Left forelimb (tissue), 1 donor: ENCODE measurements at regions not wholly inside any gene's neighbourhood (a gene's known extent, or its start where the extent isn't known, plus 50 kb on each side); places are given as distances from the start of the nearest gene placed in this dataset.

Source experiments
- DNase-seq: peaks from one replicate; pipeline ENCODE4 v3.0.0-alpha.2; 2018; ENCODE audit warnings: low spot score

GRCh38 chr2:139409212-139409611, 629.0 kb upstream of the NXPH2 start:
- DNase-seq, result no peak

- DNase-seq, result no peak
Observed at GRCh38 chr2:139403948-139404347, 623.8 kb upstream of the NXPH2 start.

- no peak for DNase-seq
Observed at GRCh38 chr2:139394801-139395200, 614.6 kb upstream of the NXPH2 start.

- no peak for DNase-seq
Observed at GRCh38 chr2:139389391-139389790, 609.2 kb upstream of the NXPH2 start.

GRCh38 chr2:139386401-139386800, 606.2 kb upstream of the NXPH2 start:
- no peak for DNase-seq

DNA sequence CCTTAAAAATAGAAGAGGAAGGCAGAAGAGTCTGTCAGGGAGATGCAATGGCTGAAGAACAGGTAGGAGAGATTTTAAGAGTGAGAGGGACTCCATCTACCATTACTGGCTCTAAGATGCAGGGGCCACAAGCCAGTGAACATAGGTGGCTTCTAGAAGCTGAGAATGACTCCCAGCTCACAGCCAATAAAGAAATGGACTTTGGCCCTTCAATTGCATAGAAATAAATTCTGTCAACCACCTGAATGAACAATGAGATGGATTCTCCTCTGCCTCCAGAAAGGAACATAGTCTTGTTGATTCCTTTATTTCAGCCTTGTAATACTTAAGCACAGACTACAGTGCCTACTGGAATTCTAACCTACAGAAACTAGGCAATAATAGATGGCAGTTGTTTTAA, 603.3 kb upstream of the NXPH2 start:
- DNase-seq, result no peak

DNA sequence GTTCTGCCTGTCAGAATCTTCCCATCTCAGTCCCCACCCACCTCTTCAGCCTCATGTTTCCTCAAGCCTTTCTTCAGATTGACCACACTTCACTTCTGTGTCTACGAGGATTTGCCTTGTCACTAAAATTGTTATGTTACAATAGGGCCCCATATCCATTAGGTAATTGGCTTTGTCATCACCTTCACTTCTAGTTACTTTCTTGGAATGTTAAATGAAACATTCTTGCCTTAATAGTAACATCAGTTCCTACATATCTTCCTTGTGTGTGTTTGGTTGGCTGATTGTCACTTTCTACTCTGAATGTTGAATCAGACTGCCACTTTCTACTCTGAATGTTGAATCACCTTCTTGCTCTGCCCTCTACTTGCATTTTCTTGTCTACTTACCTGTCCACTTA, 599.9 kb upstream of the NXPH2 start:
- DNase-seq, result no peak

DNA sequence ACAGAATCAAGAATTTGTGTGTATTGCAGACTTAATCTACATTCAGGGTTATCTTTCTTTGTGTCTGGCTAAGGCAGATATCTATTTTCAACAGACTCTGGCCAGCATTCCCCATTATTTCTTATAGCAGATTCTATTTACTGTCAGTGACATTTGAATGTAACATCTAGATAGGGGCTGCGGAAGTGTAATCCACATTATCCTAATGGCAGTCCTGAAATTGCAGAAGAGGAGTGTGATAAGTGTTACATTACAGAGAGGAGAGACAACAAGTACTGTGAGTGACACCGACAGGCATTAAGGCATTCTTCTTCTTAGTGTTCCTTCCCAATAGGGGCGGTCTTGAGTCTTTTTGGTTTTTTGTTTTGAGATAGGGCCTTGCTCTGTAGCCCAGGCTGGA, 598.2 kb upstream of the NXPH2 start:
- DNase-seq, result no peak

DNA sequence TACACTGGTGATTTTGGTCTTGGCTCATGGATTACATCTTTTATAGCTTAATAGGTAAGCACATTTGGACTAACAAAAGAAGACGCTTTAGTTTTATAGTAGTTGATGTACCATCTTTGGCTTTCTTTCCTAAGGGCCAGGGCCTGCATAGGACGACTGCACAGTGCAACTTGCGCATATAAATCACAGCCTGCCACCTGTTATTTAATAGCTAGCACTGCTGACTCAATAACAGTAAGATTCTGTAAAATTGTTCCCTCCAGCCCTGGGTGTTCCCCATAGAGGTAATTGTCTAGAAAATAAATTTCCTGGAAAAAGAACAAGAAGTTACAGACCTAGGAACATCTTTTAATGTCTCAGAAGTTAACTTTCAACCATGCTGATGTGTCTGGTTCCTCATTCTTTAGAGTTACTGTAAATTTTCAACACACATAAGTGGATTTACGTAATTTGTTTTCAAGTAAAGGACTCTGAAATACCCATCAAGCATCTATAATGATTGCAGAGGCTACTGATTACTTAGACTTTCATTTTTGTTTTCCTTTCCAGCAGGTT, 594.2 kb upstream of the NXPH2 start:
- no peak for DNase-seq

- no peak for DNase-seq
Observed at GRCh38 chr2:139369423-139370409, 589.5 kb upstream of the NXPH2 start.

GRCh38 chr2:139367416-139367815, 587.2 kb upstream of the NXPH2 start:
- DNase-seq, result no peak

- DNase-seq, result no peak
Observed at GRCh38 chr2:139366681-139367080, 586.5 kb upstream of the NXPH2 start.

- no peak for DNase-seq
Observed at GRCh38 chr2:139365189-139365588, 585.0 kb upstream of the NXPH2 start.

GRCh38 chr2:139360654-139361053, 580.5 kb upstream of the NXPH2 start:
- no peak for DNase-seq

DNA sequence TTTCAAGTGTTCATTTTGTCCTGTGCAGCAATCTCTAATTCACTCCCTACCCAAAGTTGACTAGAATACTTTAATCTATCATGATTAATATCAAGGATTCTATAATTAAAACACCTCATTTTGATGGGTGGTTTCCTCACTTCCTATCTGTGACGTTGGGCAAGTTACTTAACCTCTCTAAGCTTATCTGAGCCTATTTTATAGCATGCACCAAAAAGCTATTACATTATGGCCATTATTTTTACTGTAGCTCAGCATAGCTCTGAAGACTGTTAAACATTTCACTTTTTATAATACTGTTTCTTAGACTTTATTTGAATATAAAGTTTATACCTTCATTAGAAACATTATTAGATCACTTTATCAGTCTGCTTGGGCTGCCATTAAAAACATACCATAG, 579.6 kb upstream of the NXPH2 start:
- no peak for DNase-seq

- DNase-seq, result no peak
Observed at GRCh38 chr2:139357972-139358371, 577.8 kb upstream of the NXPH2 start.

GRCh38 chr2:139354518-139354917, 574.3 kb upstream of the NXPH2 start:
- no peak for DNase-seq

DNA sequence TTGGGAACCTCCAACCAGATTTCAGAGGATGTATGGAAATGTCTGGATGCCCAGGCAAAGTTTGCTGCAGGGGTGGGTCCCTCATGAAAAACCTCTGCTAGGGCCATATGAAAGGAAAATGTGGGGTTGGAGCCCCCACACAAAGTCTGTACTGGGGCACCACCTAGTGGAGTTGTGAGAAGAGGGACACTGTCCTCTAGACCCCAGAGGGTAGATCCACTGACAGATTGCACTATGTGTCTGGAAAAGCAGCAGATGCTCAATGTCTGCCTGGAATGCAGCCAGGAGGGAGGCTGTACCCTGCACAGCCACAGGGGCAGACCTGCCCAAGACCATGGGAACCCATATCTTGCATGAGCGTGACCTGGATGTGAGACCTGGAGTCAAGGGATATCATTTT, 573.7 kb upstream of the NXPH2 start:
- DNase-seq, result no peak

- DNase-seq, result no peak
Observed at GRCh38 chr2:139317259-139317658, 537.1 kb upstream of the NXPH2 start.

DNA sequence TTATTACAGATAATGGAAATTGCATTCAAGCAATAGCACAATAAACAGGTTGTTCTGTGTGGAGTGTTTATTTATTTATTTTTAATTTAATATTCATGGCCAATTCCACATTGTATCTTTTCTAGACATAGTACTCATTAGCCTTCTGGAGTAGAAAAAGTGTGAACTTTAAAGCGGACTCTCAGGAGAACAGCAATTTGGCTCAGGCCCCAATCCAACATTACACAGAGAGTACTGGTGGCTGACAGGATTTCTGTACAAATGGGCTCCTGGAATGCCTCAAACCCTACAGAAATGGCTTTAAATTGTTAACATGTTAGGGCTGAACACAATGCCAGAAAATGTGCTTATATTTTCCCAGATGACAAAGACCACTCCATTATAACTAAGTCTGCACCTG, 533.9 kb upstream of the NXPH2 start:
- no peak for DNase-seq

DNA sequence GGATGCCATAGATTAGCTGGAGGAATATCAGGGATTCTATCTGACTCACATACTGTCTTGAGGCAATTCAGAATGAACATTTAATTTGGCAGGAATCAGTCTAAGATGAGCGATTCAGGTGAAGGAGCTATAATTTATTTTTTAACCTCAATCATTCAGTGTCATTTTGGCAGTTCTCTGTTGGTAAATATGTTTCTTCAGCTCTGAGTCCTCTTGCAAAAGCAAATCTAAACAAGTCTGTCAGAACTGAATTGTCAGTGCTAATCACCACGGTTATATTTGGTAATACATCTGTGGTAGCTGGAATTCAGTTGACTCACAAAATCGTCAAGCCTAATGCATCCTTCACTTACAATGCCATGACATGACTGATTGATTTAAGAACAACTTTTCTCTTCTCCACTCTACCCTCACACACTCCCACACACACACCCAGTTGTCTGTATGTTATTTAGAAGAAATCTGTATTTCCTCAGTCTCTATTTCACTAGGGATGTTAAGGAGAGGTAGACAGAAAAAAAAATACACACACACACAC, 516.6 kb upstream of the NXPH2 start:
- DNase-seq, result no peak

- DNase-seq, result no peak
Observed at GRCh38 chr2:139293992-139294548, 513.9 kb upstream of the NXPH2 start.

DNA sequence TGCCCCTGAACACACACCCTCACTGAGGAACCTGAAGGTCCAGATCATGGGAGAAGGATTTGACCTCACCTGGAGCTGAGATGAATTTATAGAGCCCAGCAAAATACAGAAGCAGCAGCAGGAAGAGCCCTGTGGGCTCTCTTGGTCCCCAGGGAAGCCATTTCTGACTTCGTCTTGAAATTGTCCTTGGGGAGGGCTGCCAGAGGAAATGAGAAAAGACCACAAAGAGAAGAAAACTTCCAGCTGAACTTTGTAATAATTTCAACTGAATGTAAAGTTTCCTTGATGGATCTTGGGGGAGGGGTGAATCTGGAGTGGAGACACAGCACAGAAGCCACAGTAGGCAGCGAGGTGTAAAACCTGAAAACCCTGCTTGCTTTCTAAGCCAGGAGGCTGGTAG, 500.9 kb upstream of the NXPH2 start:
- DNase-seq, result no peak
